GM18505 (cell line): ENCODE measurements at regions not wholly inside any gene's neighbourhood (a gene's known extent, or its start where the extent isn't known, plus 50 kb on each side); places are given as distances from the start of the nearest gene placed in this dataset.
"Not testable (repeated sequence)": the region's sequence is repeated elsewhere in the genome, so short reads cannot be mapped to it uniquely, and the experiment has no call there.

Experiments used
- ATAC-seq: cut with Tn5 transposase; IDR thresholded peaks from one replicate; pipeline ENCODE4 v1.9.1; 2021; ENCODE audit not compliant: unreplicated experiment
- POLR2A ChIP-seq: IDR thresholded peaks from 4 replicates; pipeline ENCODE4 v1.6.1; 2011; ENCODE audit warnings: borderline replicate concordance; ENCODE audit not compliant: insufficient read depth, insufficient read length; ENCODE audit errors: extremely low read depth

- no peak for ATAC-seq
- TF ChIP-seq POLR2A: no peak
These were observed 1162.1 kb upstream of the USP15 start for GRCh38 chr12:61098031-61098580.

GRCh38 chr12:61107118-61107517, 1153.1 kb upstream of the USP15 start:
- no peak for ATAC-seq
- TF ChIP-seq POLR2A: no peak

GRCh38 chr12:61111218-61111617, 1149.0 kb upstream of the USP15 start:
- no peak for TF ChIP-seq POLR2A
- no peak for ATAC-seq

GRCh38 chr12:61137677-61138414, 1122.4 kb upstream of the USP15 start:
- TF ChIP-seq POLR2A: no peak
- ATAC-seq: no peak

- no peak for TF ChIP-seq POLR2A
- no peak for ATAC-seq
These were observed 1121.8 kb upstream of the USP15 start for GRCh38 chr12:61138415-61138759.

- ATAC-seq: no peak
- no peak for TF ChIP-seq POLR2A
These were observed 1098.2 kb upstream of the USP15 start for GRCh38 chr12:61161961-61162360.

- TF ChIP-seq POLR2A: no peak
- ATAC-seq: no peak
These were observed 1071.2 kb upstream of the USP15 start for GRCh38 chr12:61188801-61189595.

- no peak for ATAC-seq
- TF ChIP-seq POLR2A: no peak
These were observed 1046.6 kb upstream of the USP15 start for GRCh38 chr12:61213646-61214045.

GRCh38 chr12:61220337-61220736, 1039.9 kb upstream of the USP15 start:
- no peak for ATAC-seq

GRCh38 chr12:61232040-61232439, 1028.2 kb upstream of the USP15 start:
- no peak for TF ChIP-seq POLR2A
- ATAC-seq: no peak

More at GRCh38 chr12:61220337-61220736, 1039.9 kb upstream of the USP15 start:
- TF ChIP-seq POLR2A: no peak

GRCh38 chr12:61250303-61250702, 1009.9 kb upstream of the USP15 start:
- no peak for ATAC-seq
- TF ChIP-seq POLR2A: no peak

- no peak for ATAC-seq
- TF ChIP-seq POLR2A: no peak
These were observed 1009.1 kb upstream of the USP15 start for GRCh38 chr12:61251076-61251475.

- TF ChIP-seq POLR2A: no peak
- ATAC-seq: no peak
These were observed 1006.0 kb upstream of the USP15 start for GRCh38 chr12:61254225-61254624.

GRCh38 chr12:61264294-61264693, 995.9 kb upstream of the USP15 start:
- ATAC-seq: not testable (repeated sequence)

GRCh38 chr12:61267474-61267873, 992.7 kb upstream of the USP15 start:
- ATAC-seq: no peak
- no peak for TF ChIP-seq POLR2A

GRCh38 chr12:61272441-61272840, 987.8 kb upstream of the USP15 start:
- no peak for ATAC-seq
- no peak for TF ChIP-seq POLR2A
